ENCODE measurements at regions not wholly inside any gene's neighbourhood (a gene's known extent, or its start where the extent isn't known, plus 50 kb on each side); places are given as distances from the start of the nearest gene placed in this dataset.

DNA sequence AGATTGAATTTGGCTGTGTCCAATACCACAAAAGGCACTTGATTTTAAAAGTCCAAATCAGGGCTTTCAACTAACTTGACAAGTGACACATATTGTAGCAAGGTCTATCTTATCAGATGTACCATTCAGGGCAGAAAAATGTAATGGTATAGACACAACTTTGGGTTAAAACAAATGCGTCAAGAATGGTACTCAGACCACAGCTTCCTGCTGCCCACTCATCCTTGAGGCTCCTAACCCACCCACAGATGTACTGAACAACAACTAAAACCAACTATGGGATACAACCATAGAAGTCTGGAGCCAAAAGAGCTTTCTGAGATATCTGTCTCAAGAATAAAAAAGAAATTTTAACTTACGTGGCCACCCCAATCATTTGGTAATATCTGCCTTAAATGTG, 105.2 kb downstream of the RBM43 start:
- DNase-seq, result no peak

DNA sequence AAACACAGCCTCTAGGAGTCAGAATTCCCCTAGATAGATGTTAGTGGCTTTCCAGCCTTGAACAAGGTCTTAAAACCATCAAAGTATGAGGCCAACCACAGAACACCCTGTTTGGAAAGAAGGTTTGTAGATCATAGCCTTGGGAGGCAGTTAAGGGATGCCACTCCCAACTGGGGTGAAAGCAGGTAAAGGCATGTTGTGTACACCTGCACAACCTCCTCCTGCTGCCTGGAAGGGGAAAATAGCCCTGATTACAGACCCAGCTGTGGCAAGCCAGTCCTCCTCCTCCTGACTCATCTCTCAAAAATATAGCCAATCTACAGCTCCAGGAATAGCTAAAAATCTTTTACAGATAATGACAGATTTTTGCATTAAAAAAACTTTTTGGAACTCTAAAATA, 108.1 kb downstream of the RBM43 start:
- DNase-seq, result no peak

DNA sequence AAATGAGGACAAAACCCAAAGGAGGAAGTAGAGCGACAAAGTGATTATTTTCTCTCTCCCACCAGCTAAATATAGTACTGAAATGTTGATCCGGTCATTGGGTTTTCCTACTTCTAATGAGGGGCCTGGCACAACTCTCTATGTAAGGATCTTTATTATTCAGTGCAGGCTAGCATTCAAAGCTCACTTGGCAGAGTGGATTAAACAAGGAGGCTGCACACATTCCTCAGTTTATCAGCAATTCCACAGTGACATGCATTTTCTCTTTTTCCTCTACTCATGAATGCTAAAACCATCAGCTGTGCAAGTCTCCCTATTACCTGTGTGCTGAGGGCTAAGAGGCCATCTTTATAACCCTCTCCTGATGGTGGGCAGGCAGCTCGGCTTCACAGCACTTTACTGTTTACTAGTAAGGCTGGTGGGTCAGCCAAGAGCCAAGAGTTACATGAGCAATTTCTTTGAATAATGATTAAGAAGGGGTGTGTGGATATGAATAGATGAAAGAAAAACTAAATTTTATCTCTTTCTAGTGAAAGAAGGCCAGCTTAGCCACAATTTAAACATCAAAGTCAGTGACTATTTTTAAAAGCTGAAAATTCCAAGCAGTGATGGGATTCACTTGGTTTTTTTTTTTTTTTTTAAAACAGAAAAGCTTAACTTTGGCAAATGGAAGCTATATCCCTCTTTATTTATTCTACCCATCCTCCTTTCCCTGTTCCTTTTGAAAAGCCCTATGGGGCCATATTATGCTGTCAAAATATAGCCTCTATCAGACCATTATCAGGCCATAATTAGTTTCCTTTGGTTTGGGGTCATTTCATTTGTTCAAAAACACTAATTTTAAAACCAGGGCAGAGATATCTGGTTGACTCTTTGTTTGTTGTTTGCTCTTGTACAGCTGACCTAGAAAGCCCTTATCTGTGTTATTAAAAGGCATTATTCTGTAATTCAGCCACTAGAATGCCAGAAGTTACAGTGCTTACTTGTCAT, 111.0 kb downstream of the RBM43 start:
- no peak for DNase-seq

DNA sequence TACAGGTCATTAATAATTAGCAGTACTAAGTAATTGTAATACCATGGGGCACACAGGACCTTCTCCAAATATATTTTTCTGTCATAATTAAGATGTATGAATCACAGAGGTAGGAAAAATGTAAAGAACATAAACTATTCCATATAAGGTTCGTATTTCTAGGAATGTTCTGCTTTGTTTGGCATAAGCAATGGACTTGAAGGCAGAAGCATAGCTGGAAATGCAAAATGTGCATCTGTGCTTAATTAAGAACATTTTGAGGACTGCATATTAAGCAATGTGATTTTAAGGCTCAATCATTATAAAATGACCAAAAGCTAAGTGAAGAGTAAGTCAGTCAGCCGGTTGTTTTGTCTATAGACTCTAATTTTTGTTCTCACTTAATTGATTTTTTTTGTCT, 123.2 kb downstream of the RBM43 start:
- DNase-seq, result no peak

DNA sequence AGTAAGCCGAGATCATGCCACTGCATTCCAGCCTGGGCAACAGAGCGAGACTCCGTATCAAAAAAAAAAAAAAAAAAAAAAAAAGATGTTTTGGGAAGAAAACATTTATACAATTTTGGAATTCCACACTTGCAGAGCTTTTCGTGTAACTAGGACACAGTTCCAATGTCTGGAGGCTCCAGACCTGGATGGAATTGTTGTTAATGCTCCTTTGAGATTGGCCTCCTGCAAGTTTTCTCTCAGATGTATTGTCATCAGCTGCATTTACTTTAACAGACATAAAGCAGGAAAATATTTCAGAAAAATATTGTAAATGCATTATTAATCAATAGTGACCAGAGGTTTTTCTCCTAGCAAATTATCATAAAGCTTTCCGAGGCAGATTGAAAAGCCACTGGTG, 124.1 kb downstream of the RBM43 start:
- DNase-seq, result no peak

DNA sequence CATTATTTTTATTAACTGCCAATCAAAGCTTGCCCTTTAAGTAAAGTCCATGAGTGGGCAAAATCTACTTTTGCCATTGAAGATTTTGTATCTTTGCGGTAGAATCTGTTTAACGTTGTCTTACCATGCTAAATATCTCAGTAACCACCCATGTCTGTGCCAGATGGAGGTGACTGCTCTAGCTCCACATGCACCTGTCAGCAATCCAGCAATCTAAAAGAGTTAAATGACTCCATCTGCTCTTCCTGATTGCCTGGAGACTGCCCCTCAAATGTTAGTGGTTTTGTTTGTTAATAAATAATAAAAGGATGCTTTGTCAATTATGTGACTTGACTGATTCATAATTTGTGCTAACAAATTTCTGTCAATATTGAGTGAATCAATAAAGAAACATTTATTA, 141.7 kb downstream of the RBM43 start:
- DNase-seq, result no peak

DNA sequence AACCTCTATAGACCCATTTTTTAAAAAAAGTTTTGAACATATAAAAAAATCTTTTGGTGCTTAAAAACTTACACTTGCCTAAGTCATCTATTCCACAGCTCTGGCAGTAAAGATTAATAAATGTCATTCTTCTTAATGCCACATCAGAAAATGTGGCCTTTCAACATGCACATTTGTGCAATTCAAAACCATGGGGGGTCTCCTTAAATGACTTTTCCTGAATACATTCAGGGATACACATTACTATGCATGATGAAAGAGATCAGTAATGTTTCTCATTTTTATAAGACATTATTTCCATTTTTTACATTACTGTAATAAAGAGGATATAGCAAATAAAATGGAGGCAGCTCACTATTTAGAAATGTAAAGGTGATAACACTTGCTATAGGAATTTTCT, 142.3 kb downstream of the RBM43 start:
- no peak for DNase-seq

DNA sequence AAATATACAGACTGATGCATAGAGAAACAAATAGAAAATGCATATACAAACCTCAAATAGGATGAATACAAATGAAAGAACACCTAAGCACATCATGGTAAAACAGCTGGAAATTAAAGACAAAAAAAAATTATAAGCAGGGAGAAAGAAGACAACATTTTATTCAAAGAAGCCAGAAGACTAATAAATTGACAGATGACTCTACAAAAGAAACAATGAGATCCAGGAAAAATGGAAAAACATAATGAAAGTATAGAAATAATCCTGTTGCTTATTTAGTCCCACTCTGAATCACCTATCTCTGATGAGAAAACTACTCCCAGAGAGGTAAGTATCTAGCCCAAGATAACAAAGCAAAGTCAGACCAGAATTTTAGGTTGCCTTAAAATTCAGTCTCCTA, 143.4 kb downstream of the RBM43 start:
- no peak for DNase-seq

DNA sequence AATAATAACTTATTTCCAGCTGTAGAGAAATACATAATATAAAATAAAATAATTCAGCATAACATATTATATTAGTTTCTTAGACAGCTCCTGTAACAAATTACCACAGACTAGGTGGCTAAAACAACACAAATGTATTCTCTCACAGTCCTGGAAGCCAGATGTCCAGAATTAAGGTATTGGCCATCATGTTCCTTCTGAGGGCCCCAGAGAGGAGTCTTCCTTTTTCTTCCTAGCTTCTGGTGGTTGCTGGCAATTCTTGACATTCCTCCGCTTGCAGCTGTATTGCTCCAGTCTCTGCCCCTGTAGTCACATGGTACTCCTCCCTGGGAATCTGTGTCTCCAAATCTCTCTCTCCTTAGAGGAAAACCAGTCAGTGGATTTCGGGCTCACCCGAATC, 146.8 kb downstream of the RBM43 start:
- DNase-seq, result no peak

DNA sequence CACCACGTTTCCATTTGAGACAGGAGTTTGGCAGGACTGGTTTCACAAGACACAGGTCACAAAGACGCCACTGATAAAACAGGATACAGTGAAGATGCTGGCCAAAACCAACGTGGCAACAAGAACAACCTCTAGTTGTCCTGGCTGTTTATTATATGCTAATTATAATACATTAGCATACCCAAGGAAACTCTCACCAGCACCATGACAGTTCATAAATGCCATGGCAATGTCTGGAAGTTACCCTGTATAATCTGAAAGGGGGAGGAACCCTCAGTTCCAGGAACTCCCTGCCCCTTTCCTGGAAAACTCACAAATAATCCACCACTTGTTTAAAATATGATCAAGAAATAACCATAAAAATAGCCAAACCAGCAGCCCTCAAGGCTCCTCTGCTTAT, 148.3 kb downstream of the RBM43 start:
- DNase-seq, result no peak

DNA sequence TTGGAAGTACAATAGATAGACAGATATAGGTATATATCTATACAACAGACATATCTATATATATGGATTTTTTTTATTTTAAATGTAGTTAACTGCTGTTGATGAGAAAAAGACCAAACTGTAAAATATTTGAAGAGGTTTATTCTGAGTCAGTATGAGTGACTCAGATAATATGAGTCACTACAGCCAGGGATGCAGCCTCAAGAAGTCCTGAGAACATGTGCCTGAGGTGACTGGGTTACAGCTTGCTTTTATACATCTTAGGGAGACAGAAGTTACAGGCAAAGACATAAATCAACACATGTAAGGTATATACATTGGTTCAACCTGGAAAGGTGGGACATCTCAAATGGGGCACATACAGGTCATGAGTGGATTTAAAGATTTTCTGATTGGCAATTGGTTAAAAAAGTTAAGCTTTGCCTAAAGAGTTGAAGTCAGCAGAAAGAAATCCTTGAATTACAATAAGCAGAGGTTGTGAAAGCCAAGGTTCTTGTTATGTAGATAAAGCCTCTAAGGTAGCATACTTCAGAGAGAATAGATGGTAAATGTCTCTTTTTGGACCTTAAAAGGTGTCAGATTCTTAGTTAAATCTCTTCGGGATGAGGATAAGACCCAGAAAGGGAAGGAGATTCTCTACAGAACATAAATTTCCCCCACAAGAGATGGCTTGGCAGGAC, 149.9 kb downstream of the RBM43 start:
- no peak for DNase-seq

DNA sequence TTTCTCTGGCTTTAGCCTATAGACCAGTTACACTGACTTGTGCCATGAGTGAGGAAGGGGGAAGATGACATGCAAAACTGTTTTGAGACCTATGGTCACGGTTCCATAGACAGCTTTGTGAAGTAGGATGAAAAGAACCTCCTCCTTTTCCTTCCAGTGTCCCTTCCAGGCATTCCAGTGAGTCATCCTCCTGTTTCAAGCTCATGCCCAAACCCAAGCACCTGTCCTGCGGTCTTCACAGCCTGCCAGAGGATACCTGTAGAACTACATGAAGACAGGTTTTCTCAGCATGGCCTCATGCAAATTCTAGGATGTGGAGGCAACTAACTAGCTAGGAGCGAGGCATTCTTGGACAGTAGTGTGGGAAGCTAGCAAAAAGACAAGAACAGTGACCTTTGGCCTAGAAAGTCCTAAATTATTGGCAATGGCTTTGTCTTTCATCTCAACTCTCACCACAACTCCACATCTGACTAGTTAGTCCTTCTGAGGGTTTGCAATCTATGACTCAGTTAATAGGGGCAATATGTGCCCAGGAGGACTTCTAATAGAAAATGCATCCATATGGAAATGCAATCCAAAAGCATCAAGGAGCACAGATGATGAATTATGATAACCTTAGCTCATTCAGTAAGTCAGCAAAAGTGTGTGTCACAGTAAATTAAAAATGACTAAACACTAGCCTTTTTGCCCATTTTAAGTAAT, 154.7 kb downstream of the RBM43 start:
- no peak for DNase-seq

DNA sequence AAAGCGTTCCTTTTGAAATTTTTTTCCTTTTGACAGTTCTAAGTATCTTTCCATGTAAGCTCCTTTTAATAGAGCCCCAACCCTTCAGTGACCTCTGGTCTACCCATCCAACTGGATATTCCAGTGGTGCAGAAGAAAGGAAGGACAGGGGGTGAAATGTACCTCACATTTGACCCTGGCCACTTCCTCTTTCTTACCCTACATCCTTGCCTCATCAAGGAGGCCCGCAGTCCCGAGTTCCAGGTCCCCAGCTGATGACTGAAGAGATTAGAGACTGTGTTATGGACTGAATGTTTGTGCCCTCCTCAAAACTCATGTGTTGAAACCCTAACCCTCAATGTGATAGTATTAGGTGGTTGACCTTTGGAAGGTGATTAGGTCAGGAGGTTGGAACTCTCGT, 158.1 kb downstream of the RBM43 start:
- no peak for DNase-seq

DNA sequence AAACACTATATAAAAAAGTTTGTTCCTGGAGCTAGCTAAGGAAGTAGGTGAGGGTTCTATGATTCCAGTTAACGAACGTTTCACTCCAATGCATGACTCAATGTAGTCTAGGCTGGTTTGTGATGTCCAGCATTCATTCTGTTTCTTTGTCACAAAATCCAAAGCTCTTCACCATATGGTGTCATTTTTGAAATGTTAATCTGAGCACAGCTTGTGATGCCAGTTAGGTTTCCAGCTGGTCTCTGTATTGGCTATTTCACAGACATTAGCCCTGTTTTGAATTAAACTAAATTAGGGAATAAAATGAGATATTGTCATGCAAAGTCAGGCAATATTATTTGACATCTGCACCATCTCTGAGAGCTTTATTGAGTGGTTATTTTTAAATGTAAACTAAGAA, 159.4 kb downstream of the RBM43 start:
- no peak for DNase-seq

DNA sequence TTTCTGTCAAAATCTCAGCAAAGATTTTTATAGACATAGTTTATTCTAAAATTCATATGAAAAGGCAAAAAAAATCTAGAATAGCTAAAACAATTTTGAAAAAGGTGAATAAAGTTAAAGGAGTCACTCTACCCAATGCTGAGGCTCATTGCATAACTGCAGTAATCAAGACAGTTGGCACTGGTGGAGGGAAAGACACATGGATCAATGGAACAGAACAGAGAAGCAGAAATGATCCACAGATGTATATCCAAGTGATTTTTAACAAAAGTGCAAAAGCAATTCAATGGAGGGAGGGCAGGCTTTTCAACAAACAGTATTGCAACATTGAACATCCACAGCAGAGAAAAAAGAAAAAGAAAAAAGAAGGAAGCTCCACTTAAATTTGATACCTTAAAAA, 162.8 kb downstream of the RBM43 start:
- DNase-seq, result no peak

DNA sequence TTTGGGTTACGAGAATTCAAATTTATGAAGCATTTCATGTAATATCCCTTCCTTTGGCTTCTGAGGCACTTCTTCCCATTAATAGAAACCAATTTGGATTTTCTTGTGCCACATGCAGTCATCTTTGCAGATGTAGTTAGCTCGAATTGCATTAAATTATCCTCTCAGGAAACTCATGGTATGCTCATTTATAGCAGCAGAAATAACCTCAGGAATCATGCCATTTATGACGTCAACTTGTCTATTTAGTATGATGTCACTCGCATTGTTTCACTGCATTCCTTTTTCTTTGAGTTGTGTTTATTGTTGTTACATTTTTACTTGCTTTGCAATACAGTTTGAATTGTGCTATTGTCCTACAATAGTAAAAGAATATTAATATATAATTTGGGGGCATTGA, 163.8 kb downstream of the RBM43 start:
- DNase-seq, result no peak

DNA sequence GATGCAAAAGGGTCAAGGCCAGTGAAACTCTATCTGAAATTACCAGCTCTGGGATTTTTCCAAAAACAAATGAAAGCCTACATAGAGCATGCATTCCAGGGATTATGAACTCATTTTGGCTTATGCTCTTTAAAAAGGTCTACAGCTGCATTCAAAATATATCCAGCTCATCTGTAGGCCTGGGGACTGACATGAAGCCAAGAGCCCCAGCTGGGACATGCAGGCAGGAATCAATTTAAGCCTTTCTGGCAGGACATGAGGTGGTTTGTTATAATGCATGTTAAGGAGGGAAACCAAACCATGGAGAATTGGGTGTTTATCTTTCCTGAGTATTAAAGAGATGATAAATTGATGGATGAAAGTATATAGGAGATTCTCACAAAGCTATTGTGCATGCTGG, 164.5 kb downstream of the RBM43 start:
- no peak for DNase-seq

DNA sequence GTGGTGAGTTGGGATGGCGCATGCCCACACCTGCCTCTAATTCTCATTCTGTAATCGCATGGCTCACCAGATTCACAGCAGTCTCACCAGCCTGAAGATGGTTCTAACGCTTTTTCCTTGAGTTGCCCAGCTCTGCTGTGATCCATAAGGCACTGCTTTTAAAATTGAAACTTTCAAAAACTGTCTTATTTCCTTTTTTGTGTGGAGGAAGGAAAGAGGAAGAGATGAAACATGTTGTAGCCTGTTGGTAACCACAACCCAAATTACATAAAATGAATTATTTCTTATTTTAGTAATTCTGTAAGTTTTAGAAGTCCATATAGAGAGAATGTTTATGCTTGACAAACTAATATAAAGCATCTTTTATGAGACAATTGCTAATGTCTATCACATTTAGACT, 165.4 kb downstream of the RBM43 start:
- no peak for DNase-seq

DNA sequence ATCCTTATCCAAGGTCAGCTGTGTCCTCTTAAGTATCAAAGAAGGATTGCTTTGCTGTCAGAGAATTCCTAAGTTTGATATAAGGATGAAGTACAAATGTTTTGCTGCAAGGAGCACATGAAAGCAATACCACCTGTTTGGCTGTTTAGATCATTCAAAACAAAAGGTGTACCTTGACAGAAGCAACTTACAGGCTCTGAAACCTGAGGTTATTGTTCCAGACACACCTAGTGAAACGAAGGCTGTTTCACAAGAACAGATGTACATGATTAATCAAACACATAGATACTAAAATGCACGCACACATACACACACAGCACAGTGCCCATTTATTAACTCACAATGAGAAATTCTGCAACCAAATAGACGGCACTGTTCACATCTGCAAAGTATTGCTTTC, 166.2 kb downstream of the RBM43 start:
- DNase-seq, result no peak

DNA sequence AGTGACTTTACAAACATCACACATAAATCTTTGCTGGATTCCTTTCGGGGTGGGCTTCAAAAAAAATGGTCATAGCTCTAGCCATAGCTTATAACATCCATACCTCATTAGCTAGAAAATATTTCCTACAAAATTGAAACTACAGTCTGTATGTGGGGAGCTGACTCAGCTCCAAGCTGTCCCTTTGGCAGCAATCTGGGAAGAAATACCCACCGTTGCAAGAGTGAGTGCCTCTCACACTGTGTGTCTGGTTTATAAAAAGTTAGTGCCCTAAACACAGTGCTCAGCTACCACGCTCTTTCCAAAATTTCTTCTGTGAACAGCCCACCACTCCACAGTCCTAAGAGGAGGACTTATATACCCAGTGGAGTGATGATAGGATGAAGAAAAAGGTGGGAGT, 170.1 kb downstream of the RBM43 start:
- no peak for DNase-seq

DNA sequence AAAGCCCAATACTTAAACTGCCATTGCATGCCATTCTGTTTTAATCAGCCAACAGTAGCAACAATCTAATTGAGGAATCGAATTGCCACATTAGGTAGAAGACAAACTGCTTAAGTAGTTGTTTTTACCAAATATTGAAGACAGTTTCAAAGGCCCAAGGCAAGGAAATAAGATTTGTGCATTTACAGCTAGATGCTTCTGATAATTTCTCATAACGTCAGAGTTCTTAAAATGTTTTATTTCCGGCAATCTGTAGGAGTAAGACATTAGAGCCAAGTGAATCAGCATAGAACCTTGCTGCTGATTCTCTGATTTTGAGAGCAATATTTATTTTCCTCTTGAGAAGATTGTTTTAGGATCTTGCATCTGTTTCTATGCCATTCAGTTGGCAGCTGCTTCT, 174.3 kb downstream of the RBM43 start:
- DNase-seq, result no peak

DNA sequence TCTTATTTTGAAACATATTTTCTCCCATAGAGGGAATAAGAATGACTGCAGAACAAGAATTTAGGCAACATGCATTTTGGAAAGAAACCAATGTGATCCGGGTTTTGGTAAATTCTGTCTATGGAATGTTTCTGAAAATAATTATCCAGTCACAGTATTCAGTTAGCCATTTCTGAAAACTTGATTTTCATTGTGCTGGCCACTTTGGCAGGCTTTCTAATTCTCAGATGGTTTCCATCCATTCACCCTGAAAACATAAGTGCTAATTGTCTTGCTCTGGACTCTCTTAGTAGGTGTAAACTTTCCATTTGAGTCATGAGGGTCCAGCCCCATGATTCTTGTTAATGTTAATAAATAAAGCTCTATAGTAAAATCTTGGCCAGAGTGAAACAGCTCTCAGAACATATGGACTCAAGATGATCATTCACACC, 176.5 kb downstream of the RBM43 start:
- DNase-seq, result no peak

Data from activated gamma-delta T cell (primary cell).